ENCODE measurements at regions not wholly inside any gene's neighbourhood (a gene's known extent, or its start where the extent isn't known, plus 50 kb on each side); places are given as distances from the start of the nearest gene placed in this dataset.

DNA sequence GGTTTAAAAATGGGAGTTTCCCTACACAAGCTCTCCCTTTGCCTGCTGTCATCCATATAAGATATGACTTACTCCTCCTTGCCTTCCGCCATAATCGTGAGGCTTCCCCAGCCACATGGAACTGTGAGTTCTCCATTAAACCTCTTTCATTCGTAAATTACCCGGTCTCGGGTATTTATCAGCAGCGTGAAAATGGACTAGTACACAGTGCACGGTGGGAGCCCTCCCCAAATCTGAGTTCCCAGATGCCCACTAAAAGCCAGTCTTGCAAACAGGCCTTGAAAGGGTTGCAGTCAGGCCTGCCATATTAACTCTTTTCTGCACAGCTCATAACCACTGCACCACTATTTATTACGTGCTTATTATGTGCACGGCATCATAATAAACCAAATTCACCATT is 400.9 kb downstream of the PRDM2 start:
- DNase-seq = no peak

DNA sequence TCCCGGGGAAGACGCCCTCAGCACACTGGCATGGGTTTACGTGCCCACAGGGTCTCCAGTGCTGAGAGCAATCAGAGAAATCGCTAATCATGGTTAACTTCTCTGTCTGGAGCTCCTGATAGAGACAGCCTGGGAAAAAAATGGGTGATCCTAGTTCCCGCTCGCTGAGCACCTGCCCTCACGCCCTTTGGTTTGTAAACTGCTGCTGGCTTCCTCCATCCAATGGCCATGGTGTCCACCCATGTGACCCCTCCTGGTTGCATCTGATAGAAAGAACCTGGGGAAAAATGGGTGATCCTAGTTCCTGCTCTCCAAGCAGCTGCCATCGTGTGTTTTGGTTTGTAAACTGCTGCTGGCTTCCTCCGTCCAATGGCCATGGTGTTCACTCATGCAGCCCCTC is 402.2 kb downstream of the PRDM2 start:
- DNase-seq = no peak

DNA sequence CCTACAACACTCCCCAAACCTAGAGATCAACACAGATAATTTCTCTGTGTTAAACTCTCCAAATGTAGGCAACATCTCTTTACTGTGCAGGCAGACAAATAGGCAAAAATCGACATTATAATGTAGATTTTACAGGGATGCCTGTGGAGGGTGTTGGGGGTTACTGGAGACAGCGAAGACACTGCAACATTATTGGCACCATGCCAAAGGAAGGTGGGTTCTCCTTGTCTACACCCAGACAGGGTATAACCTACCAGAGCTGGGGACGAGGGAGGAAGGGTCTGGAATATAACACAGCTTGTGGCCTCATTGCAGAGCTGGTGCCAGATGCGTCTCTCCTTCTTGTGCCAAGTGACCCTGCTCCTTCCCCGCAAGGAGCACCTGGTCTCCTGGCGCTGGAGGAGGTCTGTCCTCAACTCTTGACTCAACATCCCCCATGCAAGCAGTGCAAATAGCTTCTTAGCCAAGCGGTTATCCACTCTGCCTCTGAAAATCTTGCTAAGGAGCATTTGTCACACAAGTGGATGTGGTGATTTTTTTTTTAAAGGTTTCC is 404.0 kb downstream of the PRDM2 start:
- no peak for DNase-seq

DNA sequence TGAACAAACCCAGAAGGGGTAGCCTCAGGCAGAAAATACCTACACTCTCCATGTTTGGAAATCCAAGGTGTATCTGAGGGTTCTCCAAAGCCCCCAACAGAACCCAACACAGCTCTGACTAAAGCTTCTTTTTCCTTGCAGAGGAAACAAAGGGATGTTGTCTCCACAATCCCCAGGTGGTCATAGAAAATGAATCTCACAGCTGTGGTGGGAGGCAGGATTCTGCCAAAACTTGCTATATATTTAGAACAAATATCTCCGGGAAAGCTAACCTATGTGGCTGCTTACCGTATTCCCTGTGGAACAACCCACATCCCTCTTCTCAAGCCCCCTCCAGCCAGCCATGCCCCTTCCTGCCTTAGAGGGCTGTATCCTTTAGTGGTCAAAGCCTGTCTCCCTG is 406.1 kb downstream of the PRDM2 start:
- DNase-seq = no peak

DNA sequence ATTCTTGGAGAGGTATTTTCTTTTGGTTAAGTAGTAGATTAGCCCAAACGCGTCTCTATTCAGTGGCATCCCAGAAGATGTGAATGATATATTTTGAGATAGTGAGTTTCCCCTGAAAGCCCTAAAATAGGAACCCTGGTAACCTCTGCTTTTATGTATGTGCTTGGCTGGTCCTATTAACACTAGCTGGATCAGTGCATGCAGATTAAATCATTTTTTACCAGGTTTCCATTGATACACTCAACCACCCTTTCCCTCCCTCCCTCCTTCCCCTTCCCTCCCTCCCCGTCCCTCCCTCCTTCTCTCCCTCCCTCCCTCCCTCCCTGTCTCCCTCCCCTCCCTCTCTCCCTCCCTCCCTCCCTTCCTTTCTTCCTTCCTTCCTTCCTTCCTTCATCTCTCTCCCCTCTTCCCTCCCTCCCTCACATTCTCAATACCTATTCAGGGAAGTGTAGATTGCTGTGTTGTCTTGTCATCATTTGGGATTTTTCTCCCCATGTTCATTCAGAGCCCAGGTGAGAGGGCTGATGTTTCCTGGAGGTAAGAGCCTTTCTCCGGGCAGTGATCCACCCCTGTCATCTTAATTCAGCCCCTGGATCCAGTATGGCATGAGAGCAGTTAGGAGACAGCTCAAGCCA is 406.8 kb downstream of the PRDM2 start:
- no peak for DNase-seq

DNA sequence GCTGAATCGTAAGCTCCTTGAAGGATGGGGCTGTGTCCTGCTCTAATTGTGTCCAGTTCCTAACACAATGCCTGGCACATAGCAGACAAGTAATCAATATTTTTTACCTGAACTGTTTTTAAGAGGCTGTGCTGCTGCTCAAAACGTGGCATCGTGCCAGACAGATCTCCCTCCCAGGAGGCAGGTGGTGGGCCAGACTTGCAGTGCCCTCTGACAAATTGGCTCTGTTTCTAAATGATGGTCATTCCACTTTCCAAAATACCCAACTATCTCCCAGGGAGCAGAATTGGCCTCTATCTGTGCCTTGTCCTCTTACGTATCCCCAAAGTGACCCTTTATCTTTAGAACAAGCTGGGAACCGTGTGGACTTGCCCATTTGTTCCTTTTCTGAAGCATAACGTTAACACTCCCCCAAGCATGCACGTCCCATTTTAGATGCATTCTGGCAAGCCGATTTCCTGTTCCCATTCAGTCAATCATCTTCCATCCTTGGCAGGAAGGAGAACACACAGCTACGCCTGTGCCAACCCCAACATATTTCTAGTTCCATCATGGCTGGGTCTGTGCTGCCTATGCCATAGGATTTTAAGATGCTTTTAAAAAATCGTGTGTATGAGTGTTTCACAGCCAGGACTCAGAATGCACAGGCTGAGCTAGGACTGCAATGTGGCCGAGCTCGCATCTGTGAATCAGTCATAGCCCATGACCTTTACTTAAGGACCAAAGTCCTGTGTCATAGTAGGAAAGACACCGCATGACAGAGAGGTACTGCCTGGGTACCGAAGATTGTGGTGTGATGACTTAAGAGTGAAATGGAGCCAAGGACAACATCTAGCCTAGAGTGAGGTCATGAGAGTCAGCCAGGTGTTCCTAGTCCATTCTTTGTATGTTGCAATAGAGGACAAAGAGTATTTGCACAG is 408.6 kb downstream of the PRDM2 start:
- DNase-seq = no peak

DNA sequence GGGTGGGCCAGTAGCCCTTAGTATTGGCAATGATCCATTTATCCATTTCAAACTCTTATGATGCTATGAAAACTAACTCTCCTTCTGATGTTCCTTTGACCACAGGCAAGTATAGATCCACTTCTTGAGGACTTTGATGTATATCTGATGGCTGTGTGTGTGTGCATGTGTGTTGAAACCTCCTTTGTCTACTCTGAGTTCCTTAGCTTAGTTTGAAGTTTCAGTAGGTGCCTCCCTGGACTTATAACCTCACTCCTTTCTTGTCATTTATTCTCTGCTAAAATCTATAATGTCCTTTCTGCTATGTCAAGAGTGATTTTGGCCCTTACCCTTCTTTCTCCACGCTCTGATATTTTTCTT is 409.3 kb downstream of the PRDM2 start:
- no peak for DNase-seq

DNA sequence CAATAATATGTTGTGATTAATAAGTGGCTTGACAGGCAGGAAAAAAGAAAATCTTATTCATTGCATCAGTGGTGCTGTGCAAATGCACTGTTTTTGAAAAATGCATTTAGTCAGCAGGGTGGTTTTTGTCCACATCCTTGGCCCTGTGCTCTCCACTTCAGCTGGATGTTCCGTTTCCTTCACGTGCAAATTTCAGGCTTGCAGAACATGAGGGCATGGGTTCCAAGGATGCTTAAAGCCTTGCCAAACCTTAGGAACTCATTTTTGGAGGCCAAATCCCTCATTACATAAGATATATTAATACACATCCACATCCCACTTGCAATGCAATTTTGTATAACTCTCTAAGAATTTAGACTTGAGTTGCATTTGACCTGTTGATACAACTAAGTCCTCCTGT is 410.1 kb downstream of the PRDM2 start:
- no peak for DNase-seq

DNA sequence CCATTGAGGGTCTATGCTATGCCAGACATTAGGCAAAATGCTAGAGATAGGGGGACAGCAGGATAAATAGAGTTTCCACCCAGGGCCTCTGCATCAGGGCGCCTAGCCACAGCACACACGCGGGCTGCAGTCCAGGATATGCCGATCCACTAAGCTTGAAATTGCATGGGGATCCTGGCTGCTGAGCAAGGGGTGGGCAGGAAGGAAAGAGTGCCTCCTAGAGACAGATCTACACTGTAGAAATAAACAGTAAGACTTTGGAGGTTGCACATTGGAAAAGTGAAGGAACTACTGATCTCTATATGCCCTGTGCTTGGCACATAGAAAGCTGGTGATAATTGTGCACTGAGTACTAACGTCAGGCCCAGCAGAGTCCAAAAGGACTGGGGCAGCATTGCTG is 411.1 kb downstream of the PRDM2 start:
- DNase-seq = no peak

DNA sequence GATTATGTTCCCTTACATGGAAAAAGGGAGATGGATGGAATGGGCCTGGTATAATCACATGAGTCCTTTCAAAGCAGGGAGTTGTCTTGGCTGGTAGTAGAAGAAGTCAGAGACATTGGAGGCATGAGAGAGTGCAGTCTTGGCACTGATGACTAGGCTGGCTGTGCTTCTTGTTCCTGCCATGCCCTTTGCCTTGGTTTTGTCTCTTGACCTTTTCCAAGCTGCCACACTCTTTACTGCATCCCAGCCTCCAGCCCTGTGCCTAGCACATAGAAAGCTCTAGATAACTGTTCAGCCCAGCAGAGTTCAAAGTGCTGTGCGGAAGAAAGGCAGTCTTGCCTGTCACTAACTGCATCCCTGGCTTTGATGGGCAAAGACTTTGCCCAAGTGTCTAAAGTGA is 412.6 kb downstream of the PRDM2 start:
- no peak for DNase-seq

DNA sequence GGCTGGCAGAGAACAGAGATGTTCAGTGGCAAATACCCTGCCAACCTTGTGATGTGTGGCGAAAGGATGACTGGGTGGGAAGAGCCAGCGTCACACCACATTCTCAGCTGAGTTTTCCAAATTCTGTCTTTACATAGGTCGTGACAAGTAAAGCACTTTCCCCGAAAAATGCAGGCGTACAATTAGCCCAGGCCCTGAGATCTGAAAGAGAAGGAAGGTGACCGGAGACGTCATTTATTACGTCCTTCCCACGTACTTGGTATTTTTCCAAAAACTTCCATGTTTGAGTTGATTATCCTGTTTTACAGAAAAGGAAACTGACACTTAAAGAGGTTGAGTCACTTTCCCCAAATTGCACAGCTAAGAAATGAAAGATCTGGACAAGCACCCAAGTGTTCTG is 413.3 kb downstream of the PRDM2 start:
- no peak for DNase-seq

DNA sequence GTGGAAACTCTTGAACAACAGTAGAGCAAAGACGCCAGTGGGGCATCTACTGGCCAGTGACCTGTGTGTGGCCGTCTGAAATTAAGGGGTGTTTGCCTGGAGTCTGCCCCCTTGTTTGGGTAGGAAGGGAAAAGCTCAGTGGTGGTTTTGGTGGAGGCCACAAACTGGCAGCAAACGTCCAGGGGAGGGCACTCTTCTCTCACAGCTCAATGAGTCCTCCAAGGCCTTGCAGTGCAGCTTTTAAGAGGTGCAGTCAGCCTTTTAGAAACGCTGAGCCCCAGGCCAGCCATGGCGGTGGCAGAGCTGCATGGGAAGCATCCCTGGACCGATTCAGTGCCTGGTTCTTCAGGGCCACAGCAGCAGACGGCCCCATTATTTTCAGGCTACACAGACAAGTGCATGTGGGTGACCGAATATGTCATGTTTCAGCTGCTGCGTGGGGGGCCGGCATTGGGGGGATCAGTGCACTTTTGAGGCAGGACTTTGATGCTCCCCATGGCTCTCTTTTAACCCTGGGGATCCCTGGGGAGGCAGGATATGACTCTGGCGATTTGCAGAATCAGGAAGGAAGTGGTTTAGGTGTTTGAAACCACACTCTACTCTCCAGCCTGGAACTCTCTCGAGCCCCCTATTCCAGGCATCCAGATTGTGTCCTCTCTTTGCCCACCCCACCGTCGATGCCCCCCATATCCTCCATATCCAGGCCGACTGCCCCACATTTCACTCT is 414.0 kb downstream of the PRDM2 start:
- DNase-seq = peak; percentile 54

DNA sequence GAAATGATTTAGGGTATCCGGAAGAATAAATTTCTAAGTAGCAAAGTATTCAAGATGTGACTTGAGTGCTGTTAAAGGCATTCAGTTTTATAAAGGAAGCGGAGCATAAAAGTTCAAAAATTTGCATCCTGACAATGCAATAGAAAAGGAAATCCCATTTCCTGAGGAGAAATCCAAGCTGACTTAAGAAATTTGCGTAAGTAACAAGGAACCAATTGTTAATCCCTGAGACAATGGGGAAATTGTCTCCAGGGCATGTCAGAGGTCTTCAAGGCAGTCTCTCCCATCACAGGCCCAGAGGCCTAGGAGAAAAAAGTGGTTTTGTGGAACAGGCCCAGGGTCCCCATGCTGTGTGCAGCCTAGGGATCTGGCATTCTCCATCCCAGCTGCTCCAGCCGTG is 416.0 kb downstream of the PRDM2 start:
- DNase-seq = no peak

DNA sequence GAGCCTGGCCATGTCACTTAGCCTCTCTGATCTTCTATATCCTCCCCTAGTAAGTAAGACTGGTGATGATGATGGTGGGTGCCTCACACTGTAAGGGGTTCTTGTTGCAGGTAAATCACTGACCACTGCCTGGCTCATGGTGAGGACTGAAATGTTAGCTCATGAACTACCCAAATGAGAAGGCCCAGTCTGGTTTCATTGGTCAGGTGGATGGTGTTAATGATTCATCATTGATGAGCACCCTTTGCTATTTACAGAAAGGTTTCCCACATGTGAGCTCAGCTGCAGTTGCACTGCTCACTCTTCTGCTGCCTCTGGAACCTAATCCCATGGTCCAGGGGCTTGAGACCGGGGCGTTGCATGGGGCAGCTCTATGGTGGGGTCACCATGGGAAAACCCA is 417.7 kb downstream of the PRDM2 start:
- no peak for DNase-seq

DNA sequence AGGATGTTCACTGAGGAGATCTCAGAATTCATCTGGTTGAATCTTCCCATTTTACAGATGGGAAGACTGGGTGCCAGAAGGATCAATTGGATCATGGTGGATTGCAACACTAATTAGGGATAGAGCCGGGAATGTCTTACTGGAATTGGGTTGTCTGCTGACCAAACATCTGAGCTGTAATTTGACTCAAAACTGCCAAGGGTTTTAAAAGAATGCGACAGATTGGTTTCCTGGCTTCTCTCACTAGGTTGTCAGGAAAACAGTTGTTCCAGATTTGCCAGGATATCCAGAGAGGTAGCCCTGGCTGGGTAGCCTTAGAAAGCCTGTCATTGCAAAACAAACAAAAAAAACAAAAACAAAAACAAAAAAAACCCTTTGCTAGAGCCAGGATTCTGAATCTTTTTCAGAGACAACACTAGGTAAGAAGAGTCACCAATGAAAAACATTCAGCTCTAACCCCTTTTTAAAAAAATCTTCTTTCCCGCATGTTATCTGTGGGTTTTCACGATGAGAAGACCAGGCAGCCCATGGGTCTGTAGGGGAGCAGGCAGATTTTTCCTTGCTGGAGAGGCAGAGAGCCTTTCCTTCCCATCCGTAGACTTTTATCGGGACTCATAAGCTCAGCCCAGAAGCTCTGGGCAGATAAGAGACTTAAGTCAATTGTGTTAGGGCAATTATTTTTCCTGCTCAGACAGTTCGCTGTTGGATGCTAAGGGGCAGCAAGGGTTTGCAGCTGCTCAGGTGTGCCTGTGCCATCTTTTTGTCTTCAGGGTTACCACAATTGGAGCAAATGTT is 418.9 kb downstream of the PRDM2 start:
- no peak for DNase-seq

DNA sequence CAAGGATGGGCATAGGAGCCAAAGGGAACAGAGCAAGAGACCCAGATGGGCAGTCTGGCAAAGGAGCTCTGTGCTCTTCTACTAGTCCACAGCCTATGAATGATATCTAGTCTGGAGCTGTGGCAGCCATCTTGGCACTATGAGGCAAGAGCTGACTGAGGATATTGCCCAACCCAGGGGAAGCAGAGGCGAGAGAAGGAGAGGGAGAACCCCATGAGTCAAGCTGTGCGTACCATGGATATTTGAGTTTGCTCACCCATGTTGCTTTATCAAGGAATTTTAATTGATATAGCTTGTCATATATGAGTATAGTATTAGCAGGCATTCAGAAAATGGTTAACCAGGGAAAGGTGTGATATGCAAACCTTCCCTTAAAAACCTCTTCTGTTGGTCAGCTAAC is 420.9 kb downstream of the PRDM2 start:
- no peak for DNase-seq

DNA sequence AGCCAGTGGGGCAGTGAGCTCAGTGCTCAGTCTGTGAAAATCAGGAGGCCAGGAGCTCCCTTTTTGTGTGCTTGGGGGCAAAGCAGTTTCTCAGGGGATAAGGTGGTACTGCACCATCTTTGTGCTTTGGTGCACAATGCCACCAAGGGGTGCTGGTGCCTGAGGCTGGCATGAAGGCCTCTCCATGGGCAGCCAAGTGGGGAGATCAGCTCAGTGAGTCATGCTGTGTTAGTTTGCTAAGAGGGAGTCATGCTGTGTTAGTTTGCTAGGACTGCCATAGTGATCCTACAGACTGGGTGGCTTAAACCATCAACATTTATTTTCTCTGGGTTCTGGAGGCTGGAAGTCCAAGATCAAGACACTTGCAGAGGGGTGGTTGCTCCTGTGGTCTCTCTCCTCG is 428.1 kb downstream of the PRDM2 start:
- DNase-seq = no peak

DNA sequence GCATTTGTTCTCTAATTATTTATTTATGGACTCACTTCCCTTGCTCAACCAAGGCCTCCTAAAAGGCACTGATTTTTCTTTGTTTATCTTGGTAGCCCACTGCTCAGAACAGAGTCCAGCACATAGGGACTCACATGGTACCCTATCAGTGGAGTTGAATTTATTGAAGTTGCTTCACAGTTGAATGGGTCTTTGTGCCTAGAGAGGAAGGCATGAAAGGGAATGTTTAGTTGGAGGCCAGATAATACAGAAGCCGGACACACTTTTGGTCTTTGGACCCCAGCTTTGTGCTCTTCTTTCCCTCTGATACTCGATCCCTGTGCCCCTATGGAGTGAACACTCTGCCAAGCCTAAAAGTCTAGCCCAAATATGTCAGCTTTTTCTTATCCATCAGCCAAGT is 429.0 kb downstream of the PRDM2 start:
- DNase-seq = no peak

DNA sequence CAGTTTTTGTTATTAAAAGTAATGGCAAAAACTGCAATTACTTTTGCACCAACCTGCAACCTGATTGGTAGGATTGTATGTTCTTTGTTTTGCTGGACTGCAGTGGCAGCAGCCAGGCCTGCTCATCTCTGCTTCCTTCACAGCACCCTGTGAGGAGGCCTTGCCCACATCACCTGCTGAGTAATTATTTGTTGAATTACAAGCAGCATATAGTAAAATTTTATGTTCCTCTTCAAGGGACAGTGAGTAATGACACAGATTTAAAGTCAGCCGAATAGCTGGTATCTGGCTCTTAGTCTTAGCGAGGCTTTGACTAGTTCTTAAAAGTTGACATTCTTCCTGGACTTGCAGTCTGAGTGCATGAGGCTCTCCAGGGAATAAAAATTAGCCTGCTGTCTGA is 435.1 kb downstream of the PRDM2 start:
- DNase-seq = no peak

DNA sequence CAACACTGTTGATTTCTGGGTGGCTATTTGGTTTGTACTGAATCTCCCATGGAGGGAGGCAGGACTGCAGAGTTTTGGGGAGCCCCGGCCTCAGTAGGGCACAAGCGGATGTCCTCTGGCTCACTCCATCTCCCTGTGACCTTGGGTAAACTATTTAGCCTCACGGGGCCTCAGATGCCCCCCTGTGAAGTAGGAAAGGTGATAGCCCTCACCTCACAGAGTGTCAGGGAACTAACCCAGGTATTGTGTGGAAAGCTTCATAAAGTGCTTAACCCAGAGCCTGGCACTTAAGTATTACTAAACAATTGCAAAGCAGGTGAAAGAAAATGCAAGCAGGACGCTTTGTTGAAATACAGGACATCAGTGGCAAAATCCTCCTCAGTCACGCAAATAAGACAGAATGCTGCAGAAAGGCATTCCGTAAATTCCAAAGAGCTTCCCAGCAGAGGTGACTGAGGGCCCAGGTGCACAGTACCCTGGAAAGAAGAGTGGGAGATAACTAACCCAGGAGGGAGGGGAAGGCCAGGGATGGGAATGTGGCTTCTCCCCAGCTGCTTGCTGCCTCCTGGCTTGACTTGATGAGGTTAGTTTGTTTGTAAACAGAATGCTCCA is 436.3 kb downstream of the PRDM2 start:
- no peak for DNase-seq

DNA sequence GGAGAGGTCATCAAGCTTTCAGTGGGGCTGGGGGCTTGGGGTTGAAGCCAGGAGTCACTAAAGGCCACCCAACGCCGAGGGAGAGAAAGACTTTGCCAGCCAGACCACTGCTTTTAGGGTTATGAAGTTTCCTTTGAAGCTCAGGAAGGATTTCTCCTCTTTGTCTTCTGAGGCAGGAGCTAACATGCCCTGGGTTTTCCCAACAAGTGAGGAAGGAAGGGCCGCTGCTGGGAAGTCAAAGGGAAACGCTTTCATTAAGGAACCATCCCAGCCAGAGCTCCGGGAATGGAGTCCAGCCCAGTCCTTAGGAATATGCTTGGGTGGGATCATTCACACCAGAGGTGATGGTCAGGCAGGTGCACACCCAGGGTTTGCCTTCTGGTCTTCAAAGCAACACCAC is 436.9 kb downstream of the PRDM2 start:
- DNase-seq = no peak

All from renal pelvis (tissue), 1 donor.